Ovary (tissue), 7 donors: ENCODE measurements at regions not wholly inside any gene's neighbourhood (a gene's known extent, or its start where the extent isn't known, plus 50 kb on each side); places are given as distances from the start of the nearest gene placed in this dataset.

ENCODE experiments used
- DNase-seq, 5 donors: peaks; one replicate each; pipeline ENCODE4 v3.0.0-alpha.2; 2019 to 2020
- H3K27ac ChIP-seq, 2 donors: fragments of 200-600 bp; one replicate each; pipeline versions ENCODE4 v1.5.1 to v1.8.0; 2019 to 2022
- H3K27me3 ChIP-seq: fragments of 200-600 bp; one replicate; pipeline ENCODE4 v1.8.0; 2022
- H3K36me3 ChIP-seq: fragments of 200-600 bp; sonication (generic); one replicate; pipeline ENCODE4 v1.5.1; 2019
- H3K4me1 ChIP-seq: one replicate; pipeline ENCODE4 v1.8.1; 2013; ENCODE audit warnings: mild to moderate bottlenecking, moderate library complexity; ENCODE audit not compliant: insufficient read depth
- H3K4me3 ChIP-seq: fragments of 200-600 bp; sonication (generic); one replicate; pipeline ENCODE4 v1.5.1; 2017
- H3K9me3 ChIP-seq, 2 donors: fragments of 200-600 bp in 1 of 2; sonication (generic) in 1 of 2; one replicate each; pipeline versions ENCODE4 v1.5.1 to v1.8.1; 2013 to 2019; ENCODE audit warnings: mild to moderate bottlenecking in 1 of 2, moderate library complexity in 1 of 2
- EP300 ChIP-seq: sonication (generic); formaldehyde crosslinking; IDR thresholded peaks from one replicate; pipeline ENCODE4 v1.6.1; 2017; ENCODE audit warnings: antibody characterized with exemption
- POLR2A ChIP-seq: fragments of 450-650 bp; IDR thresholded peaks from one replicate; pipeline ENCODE4 v1.6.1; 2017; ENCODE audit warnings: antibody characterized with exemption, mild to moderate bottlenecking, moderate library complexity
- WGBS, 3 donors: extraction: QIAGEN DNeasy Blood & Tissue Kit in 1 of 3; methylation state at CpG; one replicate each; pipeline versions ENCODE4 v1.1.5 to v1.1.7; 2013 to 2017; 5-methylcytosine and 5-hydroxymethylcytosine counted together
- intact Hi-C, 4 donors: fragments of 100-400 bp; cut with DNase I; formaldehyde crosslinking; loops; one replicate each; pipeline versions ENCODE4 v1.11.0 to v1.15.1; 2022 to 2023
- TF ChIP-seq, protein P1 (sequence below), 3 donors: fragments of 450-650 bp in 2 of 3; fragments of 200-600 bp in 1 of 3; IDR thresholded peaks; one replicate each; pipeline versions ENCODE4 v1.5.1 to v1.8.0; 2016 to 2022; ENCODE audit warnings: antibody characterized with exemption in 3 of 3, mild to moderate bottlenecking in 1 of 3
- donor health status: DM: no; HTN: no; CAD: no; lungs with moderate emphysema.
- donor health status: DM: no; HTN: no; CAD: no.
- donor health status: Bipolar disorder and iron deficiency.
- donor health status: DM: no; HTN: no; CAD: no.
- donor health status: DM: yes; HTN: yes; CAD: no.

DNA sequence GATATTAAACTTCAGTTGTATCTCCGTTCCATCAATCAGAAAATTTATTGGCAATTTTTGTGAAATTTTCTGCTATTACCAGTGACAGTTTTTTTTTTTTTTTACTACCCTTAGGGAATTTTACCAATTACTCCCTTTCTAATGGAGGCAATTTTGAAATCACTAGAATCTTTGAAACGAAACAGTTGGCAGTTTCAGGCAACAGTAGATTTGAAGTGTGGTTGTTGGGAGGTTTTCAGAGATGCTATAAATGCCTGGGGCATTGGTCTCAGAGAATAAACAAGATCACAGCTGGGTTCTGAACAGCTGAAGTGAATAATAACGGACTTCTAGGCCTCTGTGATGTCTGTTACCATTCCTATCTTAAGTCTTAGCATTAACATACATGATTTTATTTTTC is 535.9 kb upstream of the POT1 start:
- intact Hi-C loops, result no loop called here
- no peak for DNase-seq
- Histone ChIP-seq H3K4me1 (no peaks in the 10 kb centered on the region), H3K9me3 (no peaks in the 10 kb centered on the region), H3K36me3 (no peaks in the 10 kb centered on the region), H3K27ac (no peak overlapping the region), H3K27me3 (peaks cover 4% of the 10 kb centered on the region), H3K4me3 (no peak overlapping the region)
- WGBS, 3 donors, result 55 to 65% (median 59%) methylated on average over 3 of the region's 3 CpGs
- TF ChIP-seq, protein P1, sequence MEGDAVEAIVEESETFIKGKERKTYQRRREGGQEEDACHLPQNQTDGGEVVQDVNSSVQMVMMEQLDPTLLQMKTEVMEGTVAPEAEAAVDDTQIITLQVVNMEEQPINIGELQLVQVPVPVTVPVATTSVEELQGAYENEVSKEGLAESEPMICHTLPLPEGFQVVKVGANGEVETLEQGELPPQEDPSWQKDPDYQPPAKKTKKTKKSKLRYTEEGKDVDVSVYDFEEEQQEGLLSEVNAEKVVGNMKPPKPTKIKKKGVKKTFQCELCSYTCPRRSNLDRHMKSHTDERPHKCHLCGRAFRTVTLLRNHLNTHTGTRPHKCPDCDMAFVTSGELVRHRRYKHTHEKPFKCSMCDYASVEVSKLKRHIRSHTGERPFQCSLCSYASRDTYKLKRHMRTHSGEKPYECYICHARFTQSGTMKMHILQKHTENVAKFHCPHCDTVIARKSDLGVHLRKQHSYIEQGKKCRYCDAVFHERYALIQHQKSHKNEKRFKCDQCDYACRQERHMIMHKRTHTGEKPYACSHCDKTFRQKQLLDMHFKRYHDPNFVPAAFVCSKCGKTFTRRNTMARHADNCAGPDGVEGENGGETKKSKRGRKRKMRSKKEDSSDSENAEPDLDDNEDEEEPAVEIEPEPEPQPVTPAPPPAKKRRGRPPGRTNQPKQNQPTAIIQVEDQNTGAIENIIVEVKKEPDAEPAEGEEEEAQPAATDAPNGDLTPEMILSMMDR (IDR thresholded peaks at IDR 0.05), result no peak
- TF ChIP-seq EP300, result no peak
- no peak for TF ChIP-seq POLR2A

DNA sequence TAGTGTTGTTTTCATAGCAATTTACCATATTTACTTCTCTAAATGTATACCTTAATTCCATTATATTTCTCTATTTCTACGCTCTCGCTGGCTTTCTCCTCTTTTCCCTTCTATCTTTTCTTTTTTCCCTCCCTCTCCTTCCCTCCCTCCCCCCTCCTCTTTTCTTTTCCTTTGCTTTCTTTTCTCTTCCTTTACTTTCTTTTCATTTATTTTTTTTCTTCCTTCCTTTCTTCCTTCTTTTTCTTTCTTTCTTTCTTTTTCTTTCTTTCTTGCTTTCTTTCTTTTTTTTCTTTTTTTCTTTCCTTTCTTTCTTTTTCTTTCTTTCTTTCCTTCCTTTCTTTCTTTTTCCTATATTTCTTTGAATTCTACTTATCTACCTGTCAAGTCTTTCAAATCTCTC is 533.0 kb upstream of the POT1 start:
- no peak for TF ChIP-seq POLR2A
- TF ChIP-seq, protein P1 (IDR thresholded peaks at IDR 0.05), result no peak
- Histone ChIP-seq H3K27me3 (peaks cover 4% of the 10 kb centered on the region), H3K9me3 (no peaks in the 10 kb centered on the region), H3K36me3 (no peaks in the 10 kb centered on the region), H3K4me3 (no peak overlapping the region), H3K27ac (no peak overlapping the region), H3K4me1 (no peaks in the 10 kb centered on the region)
- DNase-seq, result no peak
- WGBS, 3 donors, result 93 to 96% (median 94%) methylated on average over 2 of the region's 2 CpGs
- intact Hi-C loops, result no loop called here

DNA sequence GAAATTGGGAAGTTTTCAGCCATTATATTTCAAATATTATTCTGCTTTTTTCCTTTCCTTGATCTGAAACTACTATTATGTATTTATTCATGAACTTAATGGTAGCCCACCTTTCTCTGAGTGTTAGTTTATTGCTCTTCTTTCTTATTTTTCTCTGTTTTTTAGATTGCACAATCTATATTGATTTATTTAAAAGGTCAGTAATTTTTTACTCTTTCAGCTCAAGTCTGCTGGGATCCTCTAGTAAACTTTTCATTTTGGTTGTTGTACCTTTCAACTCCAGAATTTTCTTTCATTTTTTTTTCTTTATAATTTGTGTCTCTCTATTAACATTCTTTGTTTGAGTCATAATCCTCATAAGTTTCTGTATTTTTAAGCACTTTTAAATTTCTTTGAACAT is 529.4 kb upstream of the POT1 start:
- TF ChIP-seq EP300, result no peak
- TF ChIP-seq, protein P1 (IDR thresholded peaks at IDR 0.05), result no peak
- TF ChIP-seq POLR2A, result no peak
- Histone ChIP-seq H3K27ac (no peak overlapping the region), H3K9me3 (no peaks in the 10 kb centered on the region), H3K4me3 (no peak overlapping the region), H3K27me3 (peaks cover 4% of the 10 kb centered on the region), H3K36me3 (no peaks in the 10 kb centered on the region), H3K4me1 (no peaks in the 10 kb centered on the region)
- DNase-seq, result no peak
- intact Hi-C loops, result no loop called here

DNA sequence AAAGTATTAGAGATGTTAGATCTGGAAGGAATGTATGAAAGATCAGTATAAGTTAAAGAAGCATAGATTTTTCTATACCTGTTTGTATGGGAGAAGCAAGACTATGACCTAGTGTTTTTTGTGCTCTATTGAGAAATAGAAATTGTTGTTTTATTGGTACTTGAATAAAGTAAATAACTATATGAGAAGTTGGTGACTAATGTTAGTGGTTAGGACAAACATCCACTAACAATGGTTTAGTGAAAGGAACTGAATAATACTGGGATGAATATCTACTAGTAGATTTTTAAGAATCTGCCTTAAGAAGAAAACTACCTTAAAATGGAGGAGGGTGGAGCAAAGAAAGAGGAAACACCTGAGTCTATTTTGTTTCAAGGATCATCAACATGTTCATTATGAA is 521.1 kb upstream of the POT1 start:
- intact Hi-C loops, result no loop called here
- no peak for DNase-seq
- H3K27ac ChIP-seq, result no peak overlapping the region
- TF ChIP-seq EP300 (no peak), POLR2A (no peak)
- TF ChIP-seq, protein P1 (IDR thresholded peaks at IDR 0.05), result no peak
- no peaks in the 10 kb centered on the region for H3K27me3 ChIP-seq
- no peaks in the 10 kb centered on the region for H3K9me3 ChIP-seq
- H3K4me3 ChIP-seq, result no peak overlapping the region
- H3K4me1 ChIP-seq, result no peaks in the 10 kb centered on the region
- no peaks in the 10 kb centered on the region for H3K36me3 ChIP-seq

DNA sequence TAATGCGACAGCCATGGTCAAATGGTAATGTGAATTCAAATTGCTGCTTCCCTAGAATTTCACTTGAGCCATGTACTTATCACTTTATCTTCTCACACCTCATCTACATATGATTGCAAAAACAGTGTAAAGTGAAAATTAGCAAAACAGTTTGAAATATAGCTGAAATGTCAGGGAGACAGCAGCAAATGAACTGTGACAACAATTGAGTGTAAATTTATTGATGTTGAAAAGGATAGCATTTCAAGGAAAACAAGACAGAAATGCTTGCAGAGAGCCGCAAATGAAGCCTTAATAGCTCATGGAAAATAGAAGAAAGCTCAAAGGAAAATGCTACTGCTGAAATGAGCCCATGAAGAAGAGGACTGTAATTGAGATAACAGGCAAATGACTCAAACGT is 516.2 kb upstream of the POT1 start:
- 61 to 76% (median 64%) methylated on average over 3 of the region's 3 CpGs for WGBS, 3 donors
- Histone ChIP-seq H3K9me3 (no peaks in the 10 kb centered on the region), H3K4me1 (no peaks in the 10 kb centered on the region), H3K27ac (no peak overlapping the region), H3K4me3 (no peak overlapping the region), H3K36me3 (no peaks in the 10 kb centered on the region), H3K27me3 (no peaks in the 10 kb centered on the region)
- TF ChIP-seq, protein P1 (IDR thresholded peaks at IDR 0.05), result no peak
- TF ChIP-seq EP300 (no peak), POLR2A (no peak)
- intact Hi-C loops, result no loop called here
- no peak for DNase-seq
